Endothelial cell of umbilical vein (primary cell): ENCODE measurements at regions not wholly inside any gene's neighbourhood (a gene's known extent, or its start where the extent isn't known, plus 50 kb on each side); places are given as distances from the start of the nearest gene placed in this dataset.

Source experiments
- BruUV-seq: library from RNA; stranded (reverse); fragments of 400-500 nt; replicated peaks from 2 replicates; lab custom pipeline; 2021; lab: Mats Ljungman, UMichigan
- CTCF ChIA-PET: fragments of 300-600, 350-600 bp; sonication (Branson Sonifier 250); formaldehyde crosslinking; loops from one replicate; lab custom pipeline; 2021; ENCODE audit warnings: antibody characterized with exemption, inconsistent platforms; lab: Charles Lee
- POLR2A ChIA-PET: fragments of 300-600, 350-600 bp; sonication (Branson Sonifier 250); formaldehyde crosslinking; loops from one replicate; lab custom pipeline; 2021; ENCODE audit warnings: antibody characterized with exemption, inconsistent platforms; lab: Charles Lee
- DNase-seq: peaks from one replicate; pipeline ENCODE4 v3.0.0-alpha.2; 2011; ENCODE audit warnings: low read depth, low spot score
- FAIRE-seq: peaks from 2 replicates; lab custom pipeline; 2011; peaks lifted over from hg19 to GRCh38; lab: Jason Lieb, UNC
- H2AFZ ChIP-seq: 2 replicates; pipeline ENCODE4 v1.6.0; 2012; ENCODE audit warnings: low read depth, low read length, control low read depth, inconsistent platforms
- H3K27ac ChIP-seq: 2 replicates; pipeline ENCODE4 v1.5.1; 2011; ENCODE audit warnings: low read depth, mild to moderate bottlenecking, control low read depth, low read length, moderate library complexity; ENCODE audit not compliant: insufficient read depth
- H3K27me3 ChIP-seq, 2 experiments: 2 replicates each; pipeline versions ENCODE4 v1.6.0 to v1.6.1; 2011; ENCODE audit warnings: low read length in 2 of 2, mixed read lengths in 1 of 2; ENCODE audit not compliant: control insufficient read depth in 2 of 2, insufficient read depth in 2 of 2
- H3K36me3 ChIP-seq, 2 experiments: 2 replicates in 1 of 2; 3 replicates in 1 of 2; pipeline ENCODE4 v1.5.1; 2011; ENCODE audit warnings: low read length in 2 of 2, mild to moderate bottlenecking in 1 of 2, moderate library complexity in 1 of 2; ENCODE audit not compliant: control insufficient read depth in 2 of 2, insufficient read depth in 2 of 2; ENCODE audit errors: extremely low read depth in 1 of 2
- H3K4me1 ChIP-seq: 3 replicates; pipeline ENCODE4 v1.5.1; 2011; ENCODE audit warnings: mild to moderate bottlenecking, low read length; ENCODE audit not compliant: control insufficient read depth, insufficient read depth; ENCODE audit errors: extremely low read depth
- H3K4me2 ChIP-seq: 2 replicates; pipeline ENCODE4 v1.6.1; 2011; ENCODE audit warnings: low read length, control low read depth, mixed read lengths; ENCODE audit not compliant: insufficient read depth
- H3K4me3 ChIP-seq, 3 experiments: fragments of 200-600 bp in 1 of 3; sonication (generic), shearing (Covaris generic) in 1 of 3; replicated peaks in 1 of 3; 2 replicates each; pipeline ENCODE4 v1.5.1; 2011 to 2016; ENCODE audit warnings: control low read depth in 3 of 3, low read length in 3 of 3, mild to moderate bottlenecking in 2 of 3, inconsistent platforms in 1 of 3, low read depth in 1 of 3, moderate library complexity in 1 of 3; ENCODE audit not compliant: insufficient read depth in 1 of 3
- H3K79me2 ChIP-seq: 2 replicates; pipeline ENCODE4 v1.6.0; 2012; ENCODE audit warnings: low read length, inconsistent platforms; ENCODE audit not compliant: control insufficient read depth, insufficient read depth
- H3K9ac ChIP-seq: replicated peaks from 2 replicates; pipeline ENCODE3; 2011; ENCODE audit warnings: low read length, control low read depth; ENCODE audit not compliant: insufficient read depth; ENCODE audit errors: extremely low read depth
- H3K9me1 ChIP-seq: replicated peaks from 3 replicates; pipeline ENCODE4 v1.6.0; 2011; ENCODE audit warnings: mild to moderate bottlenecking, low read length; ENCODE audit not compliant: control insufficient read depth, insufficient read depth; ENCODE audit errors: extremely low read depth
- H3K9me3 ChIP-seq: replicated peaks from 2 replicates; pipeline ENCODE4 v1.5.1; 2012; ENCODE audit warnings: low read length, inconsistent platforms; ENCODE audit not compliant: control insufficient read depth, insufficient read depth
- H4K20me1 ChIP-seq: replicated peaks from 2 replicates; pipeline ENCODE3; 2011; ENCODE audit warnings: mild to moderate bottlenecking, low read length; ENCODE audit not compliant: control insufficient read depth, insufficient read depth; ENCODE audit errors: extremely low read depth
- CTCF ChIP-seq, 2 donors: IDR thresholded peaks; 1 replicate in 1 of 2; 2 replicates in 1 of 2; pipeline ENCODE4 v1.5.1; 2011; ENCODE audit warnings: low read length in 2 of 2, mild to moderate bottlenecking in 2 of 2, moderate library complexity in 2 of 2, control low read depth in 1 of 2, inconsistent platforms in 1 of 2, low read depth in 1 of 2; ENCODE audit not compliant: insufficient read depth in 1 of 2; ENCODE audit errors: extremely low read depth in 1 of 2
- EZH2 ChIP-seq: IDR thresholded peaks from 2 replicates; pipeline ENCODE4 v1.6.1; 2012; ENCODE audit warnings: borderline replicate concordance, low read depth, mild to moderate bottlenecking, moderate library complexity, low read length, inconsistent platforms; ENCODE audit not compliant: severe bottlenecking
- FOS ChIP-seq: IDR thresholded peaks from 2 replicates; pipeline ENCODE4 v1.6.1; 2011; ENCODE audit warnings: mild to moderate bottlenecking, low read length, moderate library complexity, borderline replicate concordance; ENCODE audit not compliant: insufficient read depth
- GATA2 ChIP-seq: IDR thresholded peaks from 2 replicates; pipeline ENCODE4 v1.7.0; 2011; ENCODE audit warnings: low read depth, mild to moderate bottlenecking, moderate library complexity, mixed read lengths, low read length; ENCODE audit not compliant: insufficient read length, insufficient read depth
- JUN ChIP-seq: IDR thresholded peaks from 2 replicates; pipeline ENCODE4 v1.6.1; 2011; ENCODE audit warnings: borderline replicate concordance, low read depth; ENCODE audit not compliant: insufficient read length, insufficient read depth
- MYC ChIP-seq: IDR thresholded peaks from one replicate; pipeline ENCODE4 v1.6.1; 2011; ENCODE audit warnings: mild to moderate bottlenecking, low read depth, low read length
- POLR2A ChIP-seq: IDR thresholded peaks from 2 replicates; pipeline ENCODE4 v1.6.1; 2012; ENCODE audit warnings: low read depth, mild to moderate bottlenecking, control low read depth, low read length
- POLR2AphosphoS5 ChIP-seq: IDR thresholded peaks from 2 replicates; pipeline ENCODE4 v1.6.1; 2012; ENCODE audit warnings: low read depth, mild to moderate bottlenecking, control low read depth, low read length, moderate library complexity; ENCODE audit not compliant: insufficient read depth
- dilution Hi-C: fragments of 300-500 bp; cut with MboI; formaldehyde crosslinking; loops from one replicate; pipeline ENCODE4 v1.15.0; 2019; ENCODE audit warnings: low sequenced_read_pairs; ENCODE audit not compliant: extremely low pct_ligation_motif_present
- intact Hi-C: fragments of 100-400 bp; cut with micrococcal nuclease; formaldehyde crosslinking; loops from one replicate; pipeline ENCODE4 v1.10.0; 2022
- TF ChIP-seq, protein P1 (sequence below): IDR thresholded peaks from 2 replicates; pipeline ENCODE4 v1.6.1; 2011; ENCODE audit not compliant: insufficient read depth, insufficient read length

GRCh38 chr9:102569436-102569835 lies 425.7 kb upstream of the CYLC2 start:
- FAIRE-seq, result no peak
- dilution Hi-C loops, result no loop called here
- DNase-seq, result no peak
- Histone ChIP-seq H3K9ac (no peak overlapping the region), H3K9me1 (no peaks in the 10 kb centered on the region), H4K20me1 (no peaks in the 10 kb centered on the region), H3K4me2 (no peak overlapping the region), H2AFZ (no peak overlapping the region), H3K4me1 (no peaks in the 10 kb centered on the region), H3K4me3 (no peak overlapping the region), H3K27ac (no peak overlapping the region), H3K27me3 (no peaks in the 10 kb centered on the region), H3K36me3 (no peaks in the 10 kb centered on the region), H3K79me2 (no peaks in the 10 kb centered on the region), H3K9me3 (peaks cover 2% of the 10 kb centered on the region)
- POLR2A ChIA-PET, result no interaction called here
- no TSS peak for BruUV-seq
- CTCF ChIA-PET, result no interaction called here
- TF ChIP-seq POLR2A, result no peak
- TF ChIP-seq JUN, result no peak
- TF ChIP-seq POLR2AphosphoS5, result no peak
- no peak for TF ChIP-seq MYC
- intact Hi-C loops, result no loop called here

GRCh38 chr9:102551346-102551745 lies 443.8 kb upstream of the CYLC2 start:
- H3K9me3 ChIP-seq, result peaks cover 4% of the 10 kb centered on the region
- H3K79me2 ChIP-seq, result no peaks in the 10 kb centered on the region
- H3K4me3 ChIP-seq, result no peak overlapping the region
- no peak overlapping the region for H3K4me2 ChIP-seq
- no peaks in the 10 kb centered on the region for H3K4me1 ChIP-seq
- H4K20me1 ChIP-seq, result no peaks in the 10 kb centered on the region
- no peaks in the 10 kb centered on the region for H3K9me1 ChIP-seq
- ChIA-PET POLR2A (no interaction called here), CTCF (no interaction called here)
- TF ChIP-seq MYC (no peak), JUN (no peak), EZH2 (no peak), CTCF (IDR thresholded peaks at IDR 0.05; ENCODE audit: extremely low read depth in 1 of 2, insufficient read depth in 1 of 2, low read depth in 1 of 2, low read length in 2 of 2) (no peak), FOS (no peak), POLR2A (no peak), POLR2AphosphoS5 (no peak), GATA2 (no peak)
- TF ChIP-seq, protein P1, sequence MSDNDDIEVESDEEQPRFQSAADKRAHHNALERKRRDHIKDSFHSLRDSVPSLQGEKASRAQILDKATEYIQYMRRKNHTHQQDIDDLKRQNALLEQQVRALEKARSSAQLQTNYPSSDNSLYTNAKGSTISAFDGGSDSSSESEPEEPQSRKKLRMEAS, result no peak
- dilution Hi-C loops (no loop called here), intact Hi-C loops (no loop called here)
- no peaks in the 10 kb centered on the region for H3K36me3 ChIP-seq
- no peak overlapping the region for H3K9ac ChIP-seq
- DNase-seq, result no peak
- no TSS peak for BruUV-seq
- no peaks in the 10 kb centered on the region for H3K27me3 ChIP-seq
- H3K27ac ChIP-seq, result no peak overlapping the region
- H2AFZ ChIP-seq, result no peak overlapping the region
- FAIRE-seq, result no peak
